ENCODE measurements at regions not wholly inside any gene's neighbourhood (a gene's known extent, or its start where the extent isn't known, plus 50 kb on each side); places are given as distances from the start of the nearest gene placed in this dataset.
A peak's percentile ranks its signal among the peaks of the same experiment; 100 is the strongest.

DNA sequence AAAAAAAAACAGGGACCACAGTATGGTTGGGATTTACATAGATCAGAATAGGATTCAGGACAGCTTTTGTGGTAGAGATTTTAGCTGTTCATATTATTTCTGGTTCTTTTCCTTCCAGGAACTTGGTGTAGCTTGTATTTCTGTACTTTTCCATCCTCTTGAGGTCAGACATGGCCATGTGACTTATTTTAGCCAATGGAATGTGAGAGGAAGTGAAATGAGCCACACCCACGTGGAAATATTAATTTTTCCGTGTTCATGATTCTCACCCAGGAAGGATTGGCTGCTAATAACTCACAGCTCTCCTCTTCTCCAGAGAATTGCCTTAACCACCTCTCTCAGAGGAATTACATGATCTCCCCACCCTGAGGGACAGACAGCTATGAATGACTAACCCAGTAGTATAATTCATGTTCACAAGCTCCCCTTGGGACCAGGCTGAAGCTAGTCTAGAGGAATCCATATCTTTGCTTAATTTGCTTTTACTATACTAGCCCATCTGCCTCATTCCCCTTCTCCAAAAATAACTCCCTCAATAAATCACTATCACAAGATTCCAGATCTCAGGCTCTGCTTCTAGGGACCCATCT, 340.4 kb downstream of the NUAK1 start:
- intact Hi-C loops (cut with micrococcal nuclease): no loop called here
- no peak for DNase-seq (ENCODE audit: unreplicated experiment)
- Mint-ChIP-seq H3K36me3 (ENCODE audit: insufficient read depth, unreplicated experiment) (no peaks in the 10 kb centered on the region), H3K4me3 (ENCODE audit: unreplicated experiment) (no peak overlapping the region), H3K9me3 (ENCODE audit: unreplicated experiment) (no peaks in the 10 kb centered on the region), H3K4me1 (ENCODE audit: insufficient read depth, unreplicated experiment) (no peaks in the 10 kb centered on the region), H3K27ac (ENCODE audit: low read depth, unreplicated experiment) (no peak overlapping the region), H3K27me3 (ENCODE audit: insufficient read depth, unreplicated experiment) (no peaks in the 10 kb centered on the region)
- TF ChIP-seq, protein P1, sequence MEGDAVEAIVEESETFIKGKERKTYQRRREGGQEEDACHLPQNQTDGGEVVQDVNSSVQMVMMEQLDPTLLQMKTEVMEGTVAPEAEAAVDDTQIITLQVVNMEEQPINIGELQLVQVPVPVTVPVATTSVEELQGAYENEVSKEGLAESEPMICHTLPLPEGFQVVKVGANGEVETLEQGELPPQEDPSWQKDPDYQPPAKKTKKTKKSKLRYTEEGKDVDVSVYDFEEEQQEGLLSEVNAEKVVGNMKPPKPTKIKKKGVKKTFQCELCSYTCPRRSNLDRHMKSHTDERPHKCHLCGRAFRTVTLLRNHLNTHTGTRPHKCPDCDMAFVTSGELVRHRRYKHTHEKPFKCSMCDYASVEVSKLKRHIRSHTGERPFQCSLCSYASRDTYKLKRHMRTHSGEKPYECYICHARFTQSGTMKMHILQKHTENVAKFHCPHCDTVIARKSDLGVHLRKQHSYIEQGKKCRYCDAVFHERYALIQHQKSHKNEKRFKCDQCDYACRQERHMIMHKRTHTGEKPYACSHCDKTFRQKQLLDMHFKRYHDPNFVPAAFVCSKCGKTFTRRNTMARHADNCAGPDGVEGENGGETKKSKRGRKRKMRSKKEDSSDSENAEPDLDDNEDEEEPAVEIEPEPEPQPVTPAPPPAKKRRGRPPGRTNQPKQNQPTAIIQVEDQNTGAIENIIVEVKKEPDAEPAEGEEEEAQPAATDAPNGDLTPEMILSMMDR (IDR thresholded peaks at IDR 0.05; ENCODE audit: unreplicated experiment): no peak
- CTCF ChIA-PET: interaction anchor here (0.5 to 1.3 kb wide), 2 partner anchors 23 to 315 kb away, joined by 3 to 4 read pairs; no protein-coding TSS in a partner anchor
- POLR2A ChIA-PET: no interaction called here
- BruUV-seq (replicated peaks): no TSS peak

DNA sequence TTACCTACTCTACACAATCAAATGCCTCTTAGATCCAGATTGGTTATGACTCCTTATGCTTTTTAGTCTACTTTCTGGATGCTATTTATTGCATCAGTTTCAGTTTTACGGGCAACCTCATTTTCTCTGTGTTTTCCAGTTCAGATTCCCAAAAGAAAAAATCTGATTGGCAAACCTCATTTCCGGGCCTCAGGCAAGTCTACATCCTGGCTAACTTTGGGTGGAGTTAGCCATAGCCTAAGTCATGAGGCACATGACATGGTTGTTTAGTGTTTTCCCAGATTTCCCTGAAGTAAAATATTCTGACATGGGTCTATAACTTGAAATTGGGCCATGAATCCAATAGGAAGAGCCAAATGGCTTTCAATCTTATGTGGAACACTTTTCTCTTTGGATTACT, 339.7 kb downstream of the NUAK1 start:
- CTCF ChIA-PET: no interaction called here
- H3K9me3 Mint-ChIP-seq (ENCODE audit: unreplicated experiment): no peaks in the 10 kb centered on the region
- H3K27me3 Mint-ChIP-seq (ENCODE audit: insufficient read depth, unreplicated experiment): no peaks in the 10 kb centered on the region
- no peaks in the 10 kb centered on the region for H3K36me3 Mint-ChIP-seq (ENCODE audit: insufficient read depth, unreplicated experiment)
- TF ChIP-seq, protein P1 (IDR thresholded peaks at IDR 0.05; ENCODE audit: unreplicated experiment): no peak
- peak; percentile 11 for DNase-seq (ENCODE audit: unreplicated experiment)
- no peaks in the 10 kb centered on the region for H3K4me1 Mint-ChIP-seq (ENCODE audit: insufficient read depth, unreplicated experiment)
- intact Hi-C loops (cut with micrococcal nuclease): no loop called here
- H3K4me3 Mint-ChIP-seq (ENCODE audit: unreplicated experiment): no peak overlapping the region
- BruUV-seq (replicated peaks): no TSS peak
- H3K27ac Mint-ChIP-seq (ENCODE audit: low read depth, unreplicated experiment): no peak overlapping the region
- POLR2A ChIA-PET: no interaction called here

DNA sequence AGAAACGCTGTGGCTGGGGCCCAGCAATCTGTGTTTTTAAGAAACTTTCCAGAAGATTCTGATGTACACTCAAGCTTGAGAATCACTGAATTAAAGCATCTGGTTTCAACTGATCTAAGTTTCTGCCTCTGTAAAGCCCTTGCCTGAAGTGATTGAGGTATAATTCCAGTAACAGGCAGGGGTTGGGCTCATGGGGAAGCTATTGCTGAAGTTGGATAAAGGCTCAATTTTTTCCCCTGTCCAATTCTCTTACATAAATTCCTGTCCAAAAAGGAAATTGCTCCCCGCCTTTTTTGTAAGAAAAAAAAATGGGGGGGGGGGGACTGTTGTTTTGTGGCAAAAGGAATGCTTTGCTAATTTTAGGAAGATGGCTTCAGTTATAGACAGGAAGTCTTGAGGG, 337.4 kb downstream of the NUAK1 start:
- H3K4me3 Mint-ChIP-seq (ENCODE audit: unreplicated experiment): no peak overlapping the region
- ChIA-PET CTCF (no interaction called here), POLR2A (interaction anchor here (0.7 kb wide), 1 partner anchor 99 kb away, joined by 3 read pairs; no protein-coding TSS in a partner anchor)
- H3K27me3 Mint-ChIP-seq (ENCODE audit: insufficient read depth, unreplicated experiment): no peaks in the 10 kb centered on the region
- H3K9me3 Mint-ChIP-seq (ENCODE audit: unreplicated experiment): no peaks in the 10 kb centered on the region
- no peak for DNase-seq (ENCODE audit: unreplicated experiment)
- TF ChIP-seq, protein P1 (IDR thresholded peaks at IDR 0.05; ENCODE audit: unreplicated experiment): no peak
- H3K4me1 Mint-ChIP-seq (ENCODE audit: insufficient read depth, unreplicated experiment): peaks cover 6% of the 10 kb centered on the region
- no peak overlapping the region for H3K27ac Mint-ChIP-seq (ENCODE audit: low read depth, unreplicated experiment)
- no peaks in the 10 kb centered on the region for H3K36me3 Mint-ChIP-seq (ENCODE audit: insufficient read depth, unreplicated experiment)
- BruUV-seq (replicated peaks): no TSS peak
- intact Hi-C loops (cut with micrococcal nuclease): no loop called here

DNA sequence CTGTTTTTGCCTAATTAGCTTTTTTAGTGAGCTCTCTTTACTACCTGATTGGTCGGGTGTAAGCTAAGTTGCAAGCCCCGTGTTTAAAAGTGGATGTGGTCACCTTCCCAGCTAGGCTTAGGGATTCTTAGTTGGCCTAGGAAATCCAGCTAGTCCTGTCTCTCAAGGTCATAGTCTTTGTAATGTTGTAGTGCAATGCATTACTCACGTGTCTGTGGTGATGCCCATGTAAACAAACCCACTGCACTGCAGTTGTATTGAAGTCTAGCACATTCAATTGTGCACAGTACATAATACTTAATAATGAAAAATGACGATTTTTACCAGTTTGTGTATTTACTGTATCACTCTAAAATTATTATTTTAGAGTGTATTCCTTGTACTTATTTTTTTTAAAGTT, 335.5 kb downstream of the NUAK1 start:
- no peaks in the 10 kb centered on the region for H3K9me3 Mint-ChIP-seq (ENCODE audit: unreplicated experiment)
- POLR2A ChIA-PET: no interaction called here
- H3K4me1 Mint-ChIP-seq (ENCODE audit: insufficient read depth, unreplicated experiment): peaks cover 6% of the 10 kb centered on the region
- H3K27me3 Mint-ChIP-seq (ENCODE audit: insufficient read depth, unreplicated experiment): no peaks in the 10 kb centered on the region
- DNase-seq (ENCODE audit: unreplicated experiment): peak; percentile 12
- no TSS peak for BruUV-seq (replicated peaks)
- CTCF ChIA-PET: interaction anchor here (0.6 to 1.3 kb wide), 3 partner anchors 9 to 397 kb away, joined by 3 to 4 read pairs (median 3); no protein-coding TSS in a partner anchor
- TF ChIP-seq, protein P1 (IDR thresholded peaks at IDR 0.05; ENCODE audit: unreplicated experiment): no peak
- intact Hi-C loops (cut with micrococcal nuclease): no loop called here
- H3K36me3 Mint-ChIP-seq (ENCODE audit: insufficient read depth, unreplicated experiment): no peaks in the 10 kb centered on the region
- H3K27ac Mint-ChIP-seq (ENCODE audit: low read depth, unreplicated experiment): no peak overlapping the region
- no peak overlapping the region for H3K4me3 Mint-ChIP-seq (ENCODE audit: unreplicated experiment)

Data from MCF 10A (cell line).